ENCODE measurements at regions not wholly inside any gene's neighbourhood (a gene's known extent, or its start where the extent isn't known, plus 50 kb on each side); places are given as distances from the start of the nearest gene placed in this dataset.

- DNase-seq (ENCODE audit: low read depth): no peak
- in situ Hi-C loops (cut with HindIII; ENCODE audit: low pct_unique_long_range_greater_than_20kb, low sequenced_read_pairs): no loop called here
These were observed 513.6 kb downstream of the PLPP3 start for GRCh38 chr1:56065729-56066128.

GRCh38 chr1:56064705-56065104 lies 514.7 kb downstream of the PLPP3 start:
- in situ Hi-C loops (cut with HindIII; ENCODE audit: low pct_unique_long_range_greater_than_20kb, low sequenced_read_pairs): no loop called here
- no peak for DNase-seq (ENCODE audit: low read depth)

- in situ Hi-C loops (cut with HindIII; ENCODE audit: low pct_unique_long_range_greater_than_20kb, low sequenced_read_pairs): no loop called here
- no peak for DNase-seq (ENCODE audit: low read depth)
These were observed 515.9 kb downstream of the PLPP3 start for GRCh38 chr1:56063461-56063860.

GRCh38 chr1:56062625-56063024 lies 516.7 kb downstream of the PLPP3 start:
- in situ Hi-C loops (cut with HindIII; ENCODE audit: low pct_unique_long_range_greater_than_20kb, low sequenced_read_pairs): no loop called here
- no peak for DNase-seq (ENCODE audit: low read depth)

- in situ Hi-C loops (cut with HindIII; ENCODE audit: low pct_unique_long_range_greater_than_20kb, low sequenced_read_pairs): no loop called here
- DNase-seq (ENCODE audit: low read depth): no peak
These were observed 517.5 kb downstream of the PLPP3 start for GRCh38 chr1:56061824-56062223.

- in situ Hi-C loops (cut with HindIII; ENCODE audit: low pct_unique_long_range_greater_than_20kb, low sequenced_read_pairs): no loop called here
- DNase-seq (ENCODE audit: low read depth): no peak
These were observed 518.5 kb downstream of the PLPP3 start for GRCh38 chr1:56060906-56061305.

- DNase-seq (ENCODE audit: low read depth): no peak
- in situ Hi-C loops (cut with HindIII; ENCODE audit: low pct_unique_long_range_greater_than_20kb, low sequenced_read_pairs): no loop called here
These were observed 521.6 kb downstream of the PLPP3 start for GRCh38 chr1:56057466-56058405.

- DNase-seq (ENCODE audit: low read depth): no peak
- in situ Hi-C loops (cut with HindIII; ENCODE audit: low pct_unique_long_range_greater_than_20kb, low sequenced_read_pairs): no loop called here
These were observed 522.7 kb downstream of the PLPP3 start for GRCh38 chr1:56056438-56057287.

- DNase-seq (ENCODE audit: low read depth): no peak
- in situ Hi-C loops (cut with HindIII; ENCODE audit: low pct_unique_long_range_greater_than_20kb, low sequenced_read_pairs): no loop called here
These were observed 524.4 kb downstream of the PLPP3 start for GRCh38 chr1:56054959-56055358.

GRCh38 chr1:56052041-56052440 lies 527.3 kb downstream of the PLPP3 start:
- in situ Hi-C loops (cut with HindIII; ENCODE audit: low pct_unique_long_range_greater_than_20kb, low sequenced_read_pairs): no loop called here
- no peak for DNase-seq (ENCODE audit: low read depth)

GRCh38 chr1:56050911-56051310 lies 528.5 kb downstream of the PLPP3 start:
- DNase-seq (ENCODE audit: low read depth): no peak

GRCh38 chr1:56045477-56045876 lies 533.9 kb downstream of the PLPP3 start:
- in situ Hi-C loops (cut with HindIII; ENCODE audit: low pct_unique_long_range_greater_than_20kb, low sequenced_read_pairs): no loop called here
- DNase-seq (ENCODE audit: low read depth): no peak

More at GRCh38 chr1:56050911-56051310, 528.5 kb downstream of the PLPP3 start:
- in situ Hi-C loops (cut with HindIII; ENCODE audit: low pct_unique_long_range_greater_than_20kb, low sequenced_read_pairs): no loop called here

- no peak for DNase-seq (ENCODE audit: low read depth)
- in situ Hi-C loops (cut with HindIII; ENCODE audit: low pct_unique_long_range_greater_than_20kb, low sequenced_read_pairs): no loop called here
These were observed 534.3 kb downstream of the PLPP3 start for GRCh38 chr1:56045062-56045461.

- no peak for DNase-seq (ENCODE audit: low read depth)
- in situ Hi-C loops (cut with HindIII; ENCODE audit: low pct_unique_long_range_greater_than_20kb, low sequenced_read_pairs): no loop called here
These were observed 542.9 kb downstream of the PLPP3 start for GRCh38 chr1:56036479-56036878.

GRCh38 chr1:56034847-56035481 lies 544.4 kb downstream of the PLPP3 start:
- DNase-seq (ENCODE audit: low read depth): no peak
- in situ Hi-C loops (cut with HindIII; ENCODE audit: low pct_unique_long_range_greater_than_20kb, low sequenced_read_pairs): no loop called here

- DNase-seq (ENCODE audit: low read depth): no peak
- in situ Hi-C loops (cut with HindIII; ENCODE audit: low pct_unique_long_range_greater_than_20kb, low sequenced_read_pairs): no loop called here
These were observed 545.1 kb downstream of the PLPP3 start for GRCh38 chr1:56034222-56034621.

- in situ Hi-C loops (cut with HindIII; ENCODE audit: low pct_unique_long_range_greater_than_20kb, low sequenced_read_pairs): no loop called here
- DNase-seq (ENCODE audit: low read depth): no peak
These were observed 545.9 kb downstream of the PLPP3 start for GRCh38 chr1:56033321-56034037.

- no peak for DNase-seq (ENCODE audit: low read depth)
- in situ Hi-C loops (cut with HindIII; ENCODE audit: low pct_unique_long_range_greater_than_20kb, low sequenced_read_pairs): no loop called here
These were observed 547.2 kb downstream of the PLPP3 start for GRCh38 chr1:56032096-56032676.
